ENCODE measurements at regions not wholly inside any gene's neighbourhood (a gene's known extent, or its start where the extent isn't known, plus 50 kb on each side); places are given as distances from the start of the nearest gene placed in this dataset.
"Not testable (repeated sequence)": the region's sequence is repeated elsewhere in the genome, so short reads cannot be mapped to it uniquely, and the experiment has no call there.

GRCh38 chr15:20337238-20337637 lies 204.4 kb downstream of the GOLGA6L6 start:
- H3K9ac ChIP-seq (ENCODE audit: low read depth, low read length); DNase-seq; H3K27me3 ChIP-seq (ENCODE audit: insufficient read depth, low read length, poor library complexity); H4K20me1 ChIP-seq (ENCODE audit: insufficient read depth, low read length); H3K4me2 ChIP-seq (ENCODE audit: insufficient read depth, low read length); H3K4me1 ChIP-seq (ENCODE audit: insufficient read depth, low read length); H3K36me3 ChIP-seq (ENCODE audit: insufficient read depth, low read length); H2AFZ ChIP-seq (ENCODE audit: low read depth, low read length); ATAC-seq (ENCODE audit: insufficient read depth, low read depth); H3K27ac ChIP-seq (ENCODE audit: low read length); H3K79me2 ChIP-seq (ENCODE audit: insufficient read depth, low read length); H3K4me3 ChIP-seq (ENCODE audit: low read depth in 1 of 2, low read length in 2 of 2): not testable (repeated sequence)
- peaks cover 17% of the 10 kb centered on the region for H3K9me3 ChIP-seq (ENCODE audit: insufficient read depth, low read length, severe bottlenecking)

- H3K27ac ChIP-seq (ENCODE audit: low read length); H3K4me3 ChIP-seq (ENCODE audit: low read depth in 1 of 2, low read length in 2 of 2); H3K4me2 ChIP-seq (ENCODE audit: insufficient read depth, low read length); ATAC-seq (ENCODE audit: insufficient read depth, low read depth); H3K9me3 ChIP-seq (ENCODE audit: insufficient read depth, low read length, severe bottlenecking); H4K20me1 ChIP-seq (ENCODE audit: insufficient read depth, low read length); H3K27me3 ChIP-seq (ENCODE audit: insufficient read depth, low read length, poor library complexity); H3K9ac ChIP-seq (ENCODE audit: low read depth, low read length); H3K4me1 ChIP-seq (ENCODE audit: insufficient read depth, low read length); H2AFZ ChIP-seq (ENCODE audit: low read depth, low read length); H3K79me2 ChIP-seq (ENCODE audit: insufficient read depth, low read length); H3K36me3 ChIP-seq (ENCODE audit: insufficient read depth, low read length); DNase-seq: not testable (repeated sequence)
Observed at GRCh38 chr15:20334451-20334850, 207.1 kb downstream of the GOLGA6L6 start.

GRCh38 chr15:20325751-20326150 lies 215.8 kb downstream of the GOLGA6L6 start:
- not testable (repeated sequence) for H3K9me3 ChIP-seq (ENCODE audit: insufficient read depth, low read length, severe bottlenecking); H3K36me3 ChIP-seq (ENCODE audit: insufficient read depth, low read length); H3K79me2 ChIP-seq (ENCODE audit: insufficient read depth, low read length); H3K27me3 ChIP-seq (ENCODE audit: insufficient read depth, low read length, poor library complexity); H3K4me3 ChIP-seq (ENCODE audit: low read depth in 1 of 2, low read length in 2 of 2); DNase-seq; ATAC-seq (ENCODE audit: insufficient read depth, low read depth); H3K27ac ChIP-seq (ENCODE audit: low read length); H4K20me1 ChIP-seq (ENCODE audit: insufficient read depth, low read length); H3K4me1 ChIP-seq (ENCODE audit: insufficient read depth, low read length); H2AFZ ChIP-seq (ENCODE audit: low read depth, low read length); H3K4me2 ChIP-seq (ENCODE audit: insufficient read depth, low read length); H3K9ac ChIP-seq (ENCODE audit: low read depth, low read length)

- H3K4me3 ChIP-seq (ENCODE audit: low read depth in 1 of 2, low read length in 2 of 2); H3K27me3 ChIP-seq (ENCODE audit: insufficient read depth, low read length, poor library complexity); H3K4me1 ChIP-seq (ENCODE audit: insufficient read depth, low read length); H3K9ac ChIP-seq (ENCODE audit: low read depth, low read length); H3K27ac ChIP-seq (ENCODE audit: low read length); H4K20me1 ChIP-seq (ENCODE audit: insufficient read depth, low read length); H2AFZ ChIP-seq (ENCODE audit: low read depth, low read length); H3K4me2 ChIP-seq (ENCODE audit: insufficient read depth, low read length); H3K79me2 ChIP-seq (ENCODE audit: insufficient read depth, low read length); DNase-seq; ATAC-seq (ENCODE audit: insufficient read depth, low read depth); H3K36me3 ChIP-seq (ENCODE audit: insufficient read depth, low read length); H3K9me3 ChIP-seq (ENCODE audit: insufficient read depth, low read length, severe bottlenecking): not testable (repeated sequence)
Observed at GRCh38 chr15:20317132-20317531, 224.5 kb downstream of the GOLGA6L6 start.

GRCh38 chr15:20311014-20311680 lies 230.5 kb downstream of the GOLGA6L6 start:
- not testable (repeated sequence) for H2AFZ ChIP-seq (ENCODE audit: low read depth, low read length); ATAC-seq (ENCODE audit: insufficient read depth, low read depth); H4K20me1 ChIP-seq (ENCODE audit: insufficient read depth, low read length); H3K9me3 ChIP-seq (ENCODE audit: insufficient read depth, low read length, severe bottlenecking); DNase-seq; H3K9ac ChIP-seq (ENCODE audit: low read depth, low read length); H3K27ac ChIP-seq (ENCODE audit: low read length); H3K4me1 ChIP-seq (ENCODE audit: insufficient read depth, low read length); H3K4me2 ChIP-seq (ENCODE audit: insufficient read depth, low read length); H3K79me2 ChIP-seq (ENCODE audit: insufficient read depth, low read length); H3K27me3 ChIP-seq (ENCODE audit: insufficient read depth, low read length, poor library complexity); H3K4me3 ChIP-seq (ENCODE audit: low read depth in 1 of 2, low read length in 2 of 2); H3K36me3 ChIP-seq (ENCODE audit: insufficient read depth, low read length)

GRCh38 chr15:20310603-20311002 lies 231.0 kb downstream of the GOLGA6L6 start:
- H3K36me3 ChIP-seq (ENCODE audit: insufficient read depth, low read length) = no peaks in the 10 kb centered on the region
- H3K27me3 ChIP-seq (ENCODE audit: insufficient read depth, low read length, poor library complexity) = no peaks in the 10 kb centered on the region
- H3K27ac ChIP-seq (ENCODE audit: low read length) = no peak overlapping the region
- no peaks in the 10 kb centered on the region for H3K4me1 ChIP-seq (ENCODE audit: insufficient read depth, low read length)
- no peaks in the 10 kb centered on the region for H3K9me3 ChIP-seq (ENCODE audit: insufficient read depth, low read length, severe bottlenecking)
- H2AFZ ChIP-seq (ENCODE audit: low read depth, low read length) = no peak overlapping the region
- H3K4me2 ChIP-seq (ENCODE audit: insufficient read depth, low read length) = no peak overlapping the region
- no peak overlapping the region for H3K4me3 ChIP-seq (ENCODE audit: low read depth in 1 of 2, low read length in 2 of 2)
- no peak overlapping the region for H3K9ac ChIP-seq (ENCODE audit: low read depth, low read length)
- no peak for TF ChIP-seq CTCF (IDR thresholded peaks at IDR 0.05; ENCODE audit: borderline replicate concordance, extremely low read depth, low read length, poor library complexity, severe bottlenecking)
- TF ChIP-seq EZH2 (IDR thresholded peaks at IDR 0.05; ENCODE audit: borderline replicate concordance, low read depth, low read length, severe bottlenecking) = no peak
- ATAC-seq (ENCODE audit: insufficient read depth, low read depth) = no peak
- DNase-seq = no peak
- no peaks in the 10 kb centered on the region for H3K79me2 ChIP-seq (ENCODE audit: insufficient read depth, low read length)
- no peaks in the 10 kb centered on the region for H4K20me1 ChIP-seq (ENCODE audit: insufficient read depth, low read length)

GRCh38 chr15:20309966-20310365 lies 231.6 kb downstream of the GOLGA6L6 start:
- H3K27me3 ChIP-seq (ENCODE audit: insufficient read depth, low read length, poor library complexity); H3K9me3 ChIP-seq (ENCODE audit: insufficient read depth, low read length, severe bottlenecking); H3K4me3 ChIP-seq (ENCODE audit: low read depth in 1 of 2, low read length in 2 of 2); H3K27ac ChIP-seq (ENCODE audit: low read length); H3K4me1 ChIP-seq (ENCODE audit: insufficient read depth, low read length); H4K20me1 ChIP-seq (ENCODE audit: insufficient read depth, low read length); H3K9ac ChIP-seq (ENCODE audit: low read depth, low read length); DNase-seq; H3K4me2 ChIP-seq (ENCODE audit: insufficient read depth, low read length); H2AFZ ChIP-seq (ENCODE audit: low read depth, low read length); ATAC-seq (ENCODE audit: insufficient read depth, low read depth); H3K36me3 ChIP-seq (ENCODE audit: insufficient read depth, low read length); H3K79me2 ChIP-seq (ENCODE audit: insufficient read depth, low read length): not testable (repeated sequence)

Data from DND-41 (cell line).